Stimulated activated CD4-positive, alpha-beta T cell treated with anti-CD3 and anti-CD28 coated beads, Interleukin-4, amount 100 ng/mL, for 48 hours (primary cell): ENCODE measurements at regions not wholly inside any gene's neighbourhood (a gene's known extent, or its start where the extent isn't known, plus 50 kb on each side); places are given as distances from the start of the nearest gene placed in this dataset.

Experiments used
- DNase-seq, 2 donors: peaks; one replicate each; pipeline ENCODE4 v3.0.0-alpha.2; 2020; ENCODE audit warnings: low read depth in 2 of 2

DNA sequence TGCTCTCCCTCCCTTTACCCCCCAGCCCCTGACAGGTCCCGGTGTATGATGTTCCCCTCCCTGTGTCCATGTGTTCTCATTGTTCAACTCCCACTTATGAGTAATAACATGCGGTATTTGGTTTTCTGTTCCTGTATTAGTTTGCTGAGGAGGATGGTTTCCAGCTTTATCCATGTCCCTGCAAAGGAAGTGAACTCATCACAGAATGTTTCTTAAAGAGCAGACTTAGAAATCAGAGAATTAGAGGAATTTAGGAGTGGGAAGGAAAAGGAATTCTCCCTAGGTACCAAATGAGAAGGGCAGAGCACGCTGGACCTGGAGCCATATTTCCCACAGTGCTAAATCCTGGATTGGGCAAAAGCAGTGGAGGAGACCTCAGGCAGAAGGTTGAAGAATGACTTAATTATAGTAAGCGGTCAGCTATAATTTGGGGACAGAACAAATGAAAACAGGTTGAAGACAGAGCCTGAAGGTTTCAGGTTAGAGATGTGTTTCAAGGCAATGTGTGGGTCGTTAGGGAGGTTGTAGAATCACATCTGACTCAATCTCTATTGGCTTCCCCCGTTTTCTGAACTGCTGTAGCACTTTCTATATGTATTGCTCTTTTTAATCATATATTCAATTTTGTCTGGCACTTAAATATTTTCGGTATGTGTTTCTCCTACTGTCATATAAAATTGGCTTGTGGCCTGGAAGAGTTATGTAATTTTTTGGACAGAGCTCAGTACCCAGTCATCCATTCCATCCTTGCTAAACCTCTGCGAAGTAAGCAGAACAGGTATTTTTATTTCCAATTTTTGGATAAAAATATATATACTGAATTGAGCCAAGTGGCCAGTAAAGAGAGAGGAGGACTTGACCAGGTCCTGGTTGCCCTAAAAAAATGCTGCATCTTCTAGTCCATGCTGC is 210.5 kb upstream of the KLF6 start:
- DNase-seq = no peak

- no peak for DNase-seq
Observed at GRCh38 chr10:3992382-3993178, 207.6 kb upstream of the KLF6 start.

- DNase-seq = no peak
Observed at GRCh38 chr10:3990307-3990706, 205.3 kb upstream of the KLF6 start.

GRCh38 chr10:3987143-3987974 is 202.3 kb upstream of the KLF6 start:
- no peak for DNase-seq

- no peak for DNase-seq
Observed at GRCh38 chr10:3986493-3987142, 201.6 kb upstream of the KLF6 start.

GRCh38 chr10:3982746-3983442 is 197.9 kb upstream of the KLF6 start:
- no peak for DNase-seq

DNA sequence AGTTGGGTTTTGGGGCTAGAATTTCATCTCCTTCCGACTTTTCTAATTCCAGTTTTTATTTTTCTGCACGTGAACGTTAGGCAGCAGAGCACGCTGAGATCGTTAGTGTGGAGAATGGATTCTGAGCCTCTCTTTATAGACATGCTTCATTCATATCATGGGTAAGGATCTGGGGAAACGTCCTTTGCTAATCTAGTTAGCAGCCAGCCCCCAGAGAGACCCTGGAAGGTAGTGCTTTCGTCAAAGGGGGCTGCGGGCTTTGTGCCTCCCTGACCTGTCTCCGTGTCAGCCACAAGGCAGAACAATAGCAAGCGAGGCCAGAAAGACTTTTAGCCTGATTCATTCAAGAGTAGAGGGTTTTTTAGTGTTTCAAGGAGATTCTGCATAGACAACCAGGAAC is 196.3 kb upstream of the KLF6 start:
- DNase-seq = no peak

GRCh38 chr10:3980660-3981059 is 195.7 kb upstream of the KLF6 start:
- no peak for DNase-seq

DNA sequence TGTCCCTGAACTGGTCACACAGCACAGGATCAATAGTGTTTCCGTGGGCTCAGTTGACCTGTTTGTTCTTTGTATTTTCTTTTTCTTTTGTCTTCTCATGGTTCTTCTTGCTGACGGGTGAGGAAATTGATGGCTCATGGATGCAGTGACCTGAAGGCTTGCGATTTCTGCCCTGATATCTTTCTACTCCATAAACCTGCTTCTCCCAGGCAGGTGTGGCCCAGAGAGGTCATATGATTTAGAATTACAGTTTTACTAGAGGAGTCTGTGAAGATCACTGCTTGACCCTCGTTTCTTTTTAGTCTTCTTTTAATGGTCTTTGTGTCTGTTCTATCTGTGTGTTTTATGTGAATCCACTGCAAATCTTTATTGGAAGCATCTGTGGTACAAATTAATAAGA is 195.1 kb upstream of the KLF6 start:
- no peak for DNase-seq

DNA sequence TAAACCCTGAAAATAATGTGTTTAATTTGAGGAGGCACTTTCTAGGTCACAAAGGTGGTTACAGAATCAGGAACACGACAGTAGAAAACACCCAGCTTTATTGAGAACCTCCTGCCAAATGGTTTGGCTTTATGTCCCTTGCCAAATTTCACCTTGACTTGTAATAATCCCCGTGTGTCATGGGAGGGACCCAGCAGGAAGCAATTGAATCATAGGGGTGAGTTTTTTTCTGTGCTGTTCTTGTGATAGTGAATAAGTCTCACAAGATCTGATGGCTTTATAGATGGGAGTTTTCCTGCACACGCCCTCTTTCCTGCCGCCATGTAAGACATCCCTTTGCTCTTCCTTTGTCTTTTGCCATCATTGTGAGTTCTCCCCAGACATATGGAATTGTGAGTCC is 193.8 kb upstream of the KLF6 start:
- no peak for DNase-seq

DNA sequence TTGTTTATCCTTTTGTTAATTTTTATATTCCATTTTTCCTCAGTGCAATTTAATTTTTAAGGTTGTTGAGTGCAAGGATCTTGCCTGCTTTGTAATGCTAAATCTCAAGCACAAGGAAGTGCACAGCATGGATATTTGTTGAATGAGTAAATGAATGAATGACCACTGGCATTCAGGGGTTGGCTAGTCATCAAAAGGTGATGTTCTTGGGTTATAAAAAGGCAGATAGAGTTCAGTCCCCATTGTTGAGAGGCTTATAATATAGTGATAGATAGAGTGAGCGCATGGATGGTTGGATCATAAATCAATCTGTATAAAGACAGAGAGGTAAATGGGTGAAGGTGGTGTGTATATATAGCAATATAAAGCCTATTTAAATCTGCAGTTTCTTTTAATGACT is 193.2 kb upstream of the KLF6 start:
- no peak for DNase-seq

DNA sequence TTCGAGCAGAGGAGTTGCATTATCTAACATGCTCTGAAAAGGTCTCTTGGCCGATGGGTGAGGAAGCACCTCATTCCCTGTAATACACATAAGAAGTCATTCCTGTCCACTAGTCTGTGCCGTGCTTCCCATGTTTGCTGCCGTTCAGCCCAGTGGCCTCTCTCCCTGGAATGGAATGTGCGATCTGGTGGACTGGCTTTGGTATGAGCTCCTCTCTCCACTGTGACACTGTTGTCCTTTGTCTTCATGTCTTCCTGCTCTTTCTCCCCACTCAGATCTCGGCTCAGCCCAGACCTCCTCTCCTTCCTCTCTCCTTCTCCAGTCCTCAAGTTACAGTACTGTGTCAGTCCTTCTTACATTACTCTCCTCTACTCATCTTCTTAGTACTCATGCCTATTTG is 192.8 kb upstream of the KLF6 start:
- no peak for DNase-seq

GRCh38 chr10:3976718-3977117 is 191.7 kb upstream of the KLF6 start:
- no peak for DNase-seq

GRCh38 chr10:3976171-3976570 is 191.2 kb upstream of the KLF6 start:
- no peak for DNase-seq

GRCh38 chr10:3975016-3975415 is 190.0 kb upstream of the KLF6 start:
- DNase-seq = no peak

GRCh38 chr10:3972460-3973301 is 187.7 kb upstream of the KLF6 start:
- DNase-seq = peak in 1 of 2 donors; percentile 38

- DNase-seq = no peak
Observed at GRCh38 chr10:3971713-3972112, 186.7 kb upstream of the KLF6 start.

DNA sequence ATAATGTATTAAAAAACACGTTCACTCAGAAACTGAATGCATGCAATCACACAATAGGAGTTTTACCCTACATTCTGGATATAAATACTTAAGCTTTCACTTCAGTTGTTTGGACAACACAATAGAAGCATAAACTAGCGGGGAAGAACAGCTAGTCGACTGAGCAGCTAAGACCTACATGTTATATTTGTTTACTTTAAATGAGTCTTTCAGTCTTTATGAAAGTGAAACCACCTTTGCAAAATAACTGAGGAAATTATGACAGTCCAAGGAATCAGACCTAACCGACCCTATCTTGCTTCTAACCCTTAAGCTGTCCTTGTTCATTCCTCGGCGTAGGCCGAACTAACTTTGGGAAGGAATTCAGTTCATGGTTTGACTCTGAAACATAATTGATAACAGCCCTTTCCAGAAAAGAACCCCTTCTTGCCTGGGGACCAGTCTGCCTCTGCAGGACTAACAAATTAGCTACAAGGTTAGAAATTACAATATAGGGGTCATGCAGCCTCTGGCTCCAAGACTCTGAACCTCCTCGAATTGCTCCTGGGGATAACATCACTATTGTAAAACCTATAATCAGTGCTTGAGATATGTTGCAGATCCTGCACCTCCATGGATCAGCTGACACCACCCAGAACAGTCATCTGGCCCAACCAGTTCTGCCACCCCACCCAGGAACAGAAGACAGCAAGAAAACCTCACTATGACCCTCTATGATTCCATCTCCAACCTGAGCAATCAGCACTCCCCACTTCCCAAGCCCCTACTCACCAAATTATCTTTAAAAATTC is 185.1 kb upstream of the KLF6 start:
- no peak for DNase-seq

DNA sequence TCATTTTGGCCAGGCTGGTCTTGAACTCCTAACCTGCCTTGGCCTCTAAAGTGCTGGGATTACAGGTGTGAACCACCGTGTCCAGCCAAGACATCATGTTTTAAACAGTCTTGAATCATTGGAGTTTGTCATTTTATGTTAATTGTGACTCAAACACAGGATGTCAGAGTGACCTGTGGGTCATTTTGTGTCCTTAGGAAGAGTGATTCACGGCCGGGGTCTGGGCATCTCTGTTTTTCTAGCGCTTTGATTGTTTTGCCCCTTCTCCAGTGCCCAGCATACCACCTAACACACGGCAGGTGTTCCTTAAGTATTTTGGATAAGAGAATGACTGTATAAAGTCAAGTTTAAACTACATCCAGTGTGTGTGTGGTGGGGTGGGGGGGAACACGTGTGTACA is 183.7 kb upstream of the KLF6 start:
- DNase-seq = no peak
